Vagina (tissue), 2 donors: ENCODE measurements at regions not wholly inside any gene's neighbourhood (a gene's known extent, or its start where the extent isn't known, plus 50 kb on each side); places are given as distances from the start of the nearest gene placed in this dataset.
"Not testable (repeated sequence)": the region's sequence is repeated elsewhere in the genome, so short reads cannot be mapped to it uniquely, and the experiment has no call there.

ENCODE experiments used
- DNase-seq, 2 donors: peaks; one replicate each; pipeline ENCODE4 v3.0.0-alpha.2; 2017; ENCODE audit errors: extremely low spot score in 2 of 2
- H3K27ac ChIP-seq: fragments of 200-600 bp; sonication (generic); one replicate; pipeline ENCODE4 v1.5.1; 2019
- H3K27me3 ChIP-seq: fragments of 200-600 bp; sonication (generic); one replicate; pipeline ENCODE4 v1.5.1; 2019
- H3K36me3 ChIP-seq, 2 donors: fragments of 200-600 bp; sonication (generic); one replicate each; pipeline ENCODE4 v1.5.1; 2017 to 2019
- H3K4me1 ChIP-seq: fragments of 200-600 bp; sonication (generic); one replicate; pipeline ENCODE4 v1.5.1; 2019
- H3K4me3 ChIP-seq, 2 donors: fragments of 200-600 bp; sonication (generic); 1 replicate in 1 of 2; 2 replicates in 1 of 2; pipeline ENCODE4 v1.5.1; 2016 to 2019
- H3K9me3 ChIP-seq: fragments of 200-600 bp; sonication (generic); one replicate; pipeline ENCODE4 v1.5.1; 2019
- POLR2A ChIP-seq, 2 donors: fragments of 450-650 bp; IDR thresholded peaks; one replicate each; pipeline ENCODE4 v1.6.1; 2017; ENCODE audit warnings: antibody characterized with exemption in 2 of 2, mild to moderate bottlenecking in 2 of 2, moderate library complexity in 2 of 2
- POLR2AphosphoS5 ChIP-seq, 2 donors: sonication (generic); formaldehyde crosslinking; IDR thresholded peaks; one replicate each; pipeline ENCODE4 v1.9.0; 2017; ENCODE audit warnings: antibody characterized with exemption in 2 of 2, mild to moderate bottlenecking in 2 of 2, low read depth in 1 of 2; ENCODE audit not compliant: insufficient read depth in 1 of 2
- intact Hi-C: fragments of 100-400 bp; cut with DNase I; formaldehyde crosslinking; loops from one replicate; pipeline ENCODE4 v1.15.1; 2023
- TF ChIP-seq, protein P1 (sequence below), 3 experiments: fragments of 450-650 bp in 2 of 3; fragments of 200-600 bp in 1 of 3; sonication (generic) in 1 of 3; IDR thresholded peaks; one replicate each; pipeline ENCODE4 v1.5.1; 2017 to 2019; ENCODE audit warnings: antibody characterized with exemption in 3 of 3, mild to moderate bottlenecking in 2 of 3, moderate library complexity in 2 of 3

DNA sequence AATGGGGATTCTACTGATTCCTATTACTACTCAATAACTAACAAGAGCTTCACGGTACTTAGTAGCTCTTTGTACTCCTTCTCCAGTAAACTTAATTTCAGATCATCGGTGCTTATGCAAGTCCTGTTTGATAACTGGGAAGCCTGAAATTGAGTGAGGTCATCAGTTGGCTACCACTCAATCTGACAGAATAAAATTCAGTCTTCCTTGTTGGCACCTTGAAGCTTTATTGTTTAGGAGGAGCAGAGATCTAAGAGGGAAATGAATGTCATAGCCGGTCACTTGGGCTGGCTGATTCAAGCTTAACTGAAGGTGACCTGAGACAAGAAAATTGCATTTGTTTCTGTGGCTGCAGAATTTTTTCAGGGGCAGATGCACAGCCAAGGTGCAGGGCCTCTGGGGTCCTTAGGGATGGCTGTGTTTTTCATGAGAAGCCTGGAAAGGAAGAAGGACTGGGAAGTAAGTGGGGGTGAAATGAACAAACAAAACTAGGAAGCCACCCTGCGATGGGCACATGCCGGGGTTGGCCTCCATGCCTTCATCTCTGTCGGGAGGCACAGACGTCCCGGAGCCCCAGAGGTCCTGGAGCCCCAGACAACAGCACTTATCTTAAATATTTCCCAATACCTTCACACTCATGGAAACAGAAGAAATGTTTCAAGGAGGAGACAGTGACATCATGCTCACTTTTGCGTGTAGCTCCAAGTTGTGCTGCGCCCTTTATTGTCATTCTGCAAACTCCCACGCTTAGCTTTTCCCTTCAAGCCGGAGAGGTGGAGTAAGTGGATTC, 85.0 kb upstream of the KIF5B start:
- Histone ChIP-seq H3K36me3 (no peaks in the 10 kb centered on the region), H3K4me3 (no peak overlapping the region), H3K4me1 (peaks cover 22% of the 10 kb centered on the region), H3K27ac (no peak overlapping the region), H3K27me3 (no peaks in the 10 kb centered on the region), H3K9me3 (no peaks in the 10 kb centered on the region)
- intact Hi-C loops, result no loop called here
- no peak for DNase-seq
- no peak for TF ChIP-seq POLR2A (IDR thresholded peaks at IDR 0.05)
- TF ChIP-seq, protein P1, sequence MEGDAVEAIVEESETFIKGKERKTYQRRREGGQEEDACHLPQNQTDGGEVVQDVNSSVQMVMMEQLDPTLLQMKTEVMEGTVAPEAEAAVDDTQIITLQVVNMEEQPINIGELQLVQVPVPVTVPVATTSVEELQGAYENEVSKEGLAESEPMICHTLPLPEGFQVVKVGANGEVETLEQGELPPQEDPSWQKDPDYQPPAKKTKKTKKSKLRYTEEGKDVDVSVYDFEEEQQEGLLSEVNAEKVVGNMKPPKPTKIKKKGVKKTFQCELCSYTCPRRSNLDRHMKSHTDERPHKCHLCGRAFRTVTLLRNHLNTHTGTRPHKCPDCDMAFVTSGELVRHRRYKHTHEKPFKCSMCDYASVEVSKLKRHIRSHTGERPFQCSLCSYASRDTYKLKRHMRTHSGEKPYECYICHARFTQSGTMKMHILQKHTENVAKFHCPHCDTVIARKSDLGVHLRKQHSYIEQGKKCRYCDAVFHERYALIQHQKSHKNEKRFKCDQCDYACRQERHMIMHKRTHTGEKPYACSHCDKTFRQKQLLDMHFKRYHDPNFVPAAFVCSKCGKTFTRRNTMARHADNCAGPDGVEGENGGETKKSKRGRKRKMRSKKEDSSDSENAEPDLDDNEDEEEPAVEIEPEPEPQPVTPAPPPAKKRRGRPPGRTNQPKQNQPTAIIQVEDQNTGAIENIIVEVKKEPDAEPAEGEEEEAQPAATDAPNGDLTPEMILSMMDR (IDR thresholded peaks at IDR 0.05), result no peak

DNA sequence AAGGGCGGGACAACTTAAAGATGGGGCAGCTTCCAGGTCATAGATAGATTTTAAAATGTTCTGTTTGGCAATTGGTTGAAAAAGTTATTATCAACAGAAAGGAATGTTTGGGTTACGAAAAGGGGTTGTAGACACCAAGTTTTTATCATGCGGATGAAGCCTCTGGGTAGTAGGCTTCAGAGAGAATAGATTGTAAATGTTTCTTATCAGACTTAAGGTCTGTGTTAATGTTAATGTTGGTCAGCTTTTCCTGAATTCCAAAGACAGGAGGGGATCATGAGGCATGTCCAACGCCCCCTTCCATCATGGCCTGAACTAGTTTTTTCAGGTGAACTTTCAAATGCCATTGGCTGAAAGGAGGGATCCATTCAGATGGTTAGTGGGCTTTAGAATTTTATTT, 84.2 kb upstream of the KIF5B start:
- no peak for DNase-seq
- no peaks in the 10 kb centered on the region for H3K27me3 ChIP-seq
- TF ChIP-seq, protein P1 (IDR thresholded peaks at IDR 0.05), result no peak
- TF ChIP-seq POLR2AphosphoS5 (IDR thresholded peaks at IDR 0.05; ENCODE audit: insufficient read depth in 1 of 2, low read depth in 1 of 2), result no peak
- TF ChIP-seq POLR2A (IDR thresholded peaks at IDR 0.05), result no peak
- H3K4me3 ChIP-seq, result no peak overlapping the region
- H3K36me3 ChIP-seq, result no peaks in the 10 kb centered on the region
- no peak overlapping the region for H3K27ac ChIP-seq
- no peaks in the 10 kb centered on the region for H3K9me3 ChIP-seq
- peaks cover 22% of the 10 kb centered on the region for H3K4me1 ChIP-seq
- intact Hi-C loops, result no loop called here

DNA sequence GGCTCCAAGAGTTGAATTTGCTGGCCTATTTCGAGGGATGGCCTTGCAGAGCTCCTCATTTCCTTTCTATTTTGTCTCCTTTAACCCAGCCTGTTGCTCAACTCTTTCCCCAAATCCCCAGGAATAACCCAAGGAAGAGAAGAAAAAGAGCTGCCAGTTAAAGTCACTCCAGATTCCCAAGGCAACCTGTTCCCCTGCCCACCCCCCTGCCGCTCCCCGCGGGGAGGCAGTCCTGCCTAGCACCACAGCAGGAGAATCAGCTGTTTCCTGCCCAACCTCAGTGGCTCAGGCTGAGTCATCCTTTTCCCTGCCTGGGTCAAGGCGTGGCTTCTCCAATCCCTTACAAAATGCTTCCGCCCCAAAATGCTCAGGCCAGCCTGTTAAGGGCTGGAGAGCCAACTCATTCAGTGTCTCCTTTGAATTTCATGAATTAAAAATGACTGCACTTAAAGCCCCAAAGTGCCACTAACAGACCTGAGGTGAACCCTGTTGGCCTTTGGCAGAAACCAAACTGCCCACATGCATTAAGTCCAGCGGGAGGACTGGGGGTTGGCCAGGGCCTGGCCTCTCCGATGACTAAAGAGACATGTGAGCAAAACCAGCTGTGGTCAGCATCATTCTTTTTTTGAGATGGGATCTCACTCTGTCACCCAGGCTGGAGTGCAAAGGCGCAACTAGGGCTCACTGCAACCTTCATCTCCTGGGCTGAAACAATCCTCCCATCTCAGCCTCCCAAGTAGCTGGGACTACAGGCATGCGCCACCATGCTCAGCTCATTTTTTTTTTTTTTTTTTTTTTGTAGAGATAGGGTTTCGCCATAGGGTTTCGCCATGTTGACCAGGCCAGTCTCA, 83.2 kb upstream of the KIF5B start:
- Histone ChIP-seq H3K27me3 (no peaks in the 10 kb centered on the region), H3K9me3 (no peaks in the 10 kb centered on the region), H3K36me3 (no peaks in the 10 kb centered on the region), H3K4me3 (no peak overlapping the region), H3K4me1 (peaks cover 22% of the 10 kb centered on the region), H3K27ac (peak overlapping the region; percentile 61)
- DNase-seq, result peak in 1 of 2 donors; percentile 95
- peak; percentile 82 to 93 for TF ChIP-seq POLR2AphosphoS5 (IDR thresholded peaks at IDR 0.05; ENCODE audit: insufficient read depth in 1 of 2, low read depth in 1 of 2)
- TF ChIP-seq, protein P1 (IDR thresholded peaks at IDR 0.05), result no peak
- intact Hi-C loops, result no loop called here

GRCh38 chr10:32136927-32137326, 80.7 kb upstream of the KIF5B start:
- H3K27ac ChIP-seq, DNase-seq, H3K4me3 ChIP-seq, H3K9me3 ChIP-seq, H3K36me3 ChIP-seq, intact Hi-C loops, H3K27me3 ChIP-seq: not testable (repeated sequence)
- peaks cover 22% of the 10 kb centered on the region for H3K4me1 ChIP-seq

DNA sequence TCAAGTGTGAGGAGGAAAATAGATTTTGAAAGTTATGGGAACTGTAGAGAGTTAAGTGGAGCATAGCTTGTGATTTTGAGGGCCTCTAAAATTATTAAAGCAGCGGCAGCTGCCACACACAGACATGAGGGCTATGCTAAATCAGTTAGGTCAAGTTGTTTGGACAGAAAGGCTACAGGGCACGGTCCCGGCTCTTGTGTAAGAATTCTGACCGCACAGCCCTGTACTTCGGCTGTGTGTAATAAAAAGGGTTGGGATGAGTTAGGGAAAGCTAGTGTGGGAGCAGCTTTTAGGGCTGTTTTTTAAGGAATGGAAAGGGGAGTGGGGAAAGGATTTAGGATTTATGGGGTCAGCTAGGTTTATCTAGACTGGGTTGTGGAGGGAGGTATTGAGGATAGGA, 79.6 kb upstream of the KIF5B start:
- intact Hi-C loops, DNase-seq: not testable (repeated sequence)
- peaks cover 16% of the 10 kb centered on the region for H3K4me1 ChIP-seq

GRCh38 chr10:32132357-32132946, 76.2 kb upstream of the KIF5B start:
- Histone ChIP-seq H3K27me3 (no peaks in the 10 kb centered on the region), H3K4me3 (no peak overlapping the region), H3K36me3 (no peaks in the 10 kb centered on the region), H3K4me1 (no peaks in the 10 kb centered on the region), H3K27ac (no peak overlapping the region), H3K9me3 (no peaks in the 10 kb centered on the region)
- DNase-seq, result no peak
- TF ChIP-seq POLR2A (IDR thresholded peaks at IDR 0.05) (no peak), POLR2AphosphoS5 (IDR thresholded peaks at IDR 0.05; ENCODE audit: insufficient read depth in 1 of 2, low read depth in 1 of 2) (no peak)
- TF ChIP-seq, protein P1 (IDR thresholded peaks at IDR 0.05), result no peak
- intact Hi-C loops, result no loop called here

More for the DNA sequence above, 79.6 kb upstream of the KIF5B start:
- not testable (repeated sequence) for H3K36me3 ChIP-seq, H3K27me3 ChIP-seq, H3K9me3 ChIP-seq, H3K4me3 ChIP-seq, H3K27ac ChIP-seq
